H1 (cell line): ENCODE measurements at regions not wholly inside any gene's neighbourhood (a gene's known extent, or its start where the extent isn't known, plus 50 kb on each side); places are given as distances from the start of the nearest gene placed in this dataset.

Source experiments
- CTCF ChIA-PET: fragments of 300-600 bp; sonication (Branson Sonifier 250); formaldehyde crosslinking; loops from one replicate; lab custom pipeline; 2021; ENCODE audit not compliant: partially characterized antibody; lab: Charles Lee
- POLR2A ChIA-PET: fragments of 300-600 bp; sonication (Branson Sonifier 250); formaldehyde crosslinking; loops from one replicate; lab custom pipeline; 2021; ENCODE audit warnings: inconsistent platforms; ENCODE audit not compliant: partially characterized antibody; lab: Charles Lee
- DNase-seq, 2 experiments: peaks; one replicate each; pipeline versions ENCODE4 v3.0.0 to v3.0.0-alpha.2; 2010 to 2022; ENCODE audit warnings: low spot score in 2 of 2, low read depth in 1 of 2, mixed read lengths in 1 of 2
- FAIRE-seq: peaks from 2 replicates; lab custom pipeline; 2011; peaks lifted over from hg19 to GRCh38; lab: Jason Lieb, UNC
- H2AFZ ChIP-seq: 2 replicates; pipeline ENCODE4 v1.8.1; 2012; ENCODE audit warnings: low read length, inconsistent platforms
- H2AK5ac ChIP-seq: 2 replicates; pipeline ENCODE4 v1.6.1; 2013; ENCODE audit warnings: low read depth, low read length
- H2BK120ac ChIP-seq: replicated peaks from 2 replicates; pipeline ENCODE3; 2013; ENCODE audit warnings: low read depth, low read length, inconsistent platforms
- H2BK12ac ChIP-seq: 2 replicates; pipeline ENCODE4 v1.6.1; 2013; ENCODE audit warnings: low read depth, low read length
- H2BK15ac ChIP-seq: 2 replicates; pipeline ENCODE4 v1.6.1; 2013; ENCODE audit warnings: low read length
- H2BK20ac ChIP-seq: 2 replicates; pipeline ENCODE4 v1.6.1; 2013; ENCODE audit warnings: low read length
- H2BK5ac ChIP-seq: 2 replicates; pipeline ENCODE4 v1.6.1; 2013; ENCODE audit warnings: low read depth, low read length
- H3K14ac ChIP-seq: 2 replicates; pipeline ENCODE4 v1.6.1; 2013; ENCODE audit warnings: inconsistent platforms; ENCODE audit not compliant: insufficient read length
- H3K18ac ChIP-seq: 2 replicates; pipeline ENCODE4 v1.6.1; 2013; ENCODE audit warnings: low read length; ENCODE audit errors: extremely low read depth
- H3K23ac ChIP-seq: 2 replicates; pipeline ENCODE4 v1.6.1; 2013; ENCODE audit warnings: inconsistent platforms; ENCODE audit not compliant: insufficient read length
- H3K23me2 ChIP-seq: 2 replicates; pipeline ENCODE4 v1.6.1; 2013; ENCODE audit warnings: low read depth, low read length
- H3K27ac ChIP-seq: 2 replicates; pipeline ENCODE4 v1.6.1; 2011; ENCODE audit warnings: low read depth, low read length, inconsistent platforms
- H3K27me3 ChIP-seq, 4 experiments: replicated peaks in 1 of 4; 1 replicate in 1 of 4; 2 replicates in 3 of 4; pipeline versions ENCODE4 v1.6.1 to v1.8.1; 2011 to 2013; ENCODE audit warnings: low read length in 3 of 4, mild to moderate bottlenecking in 3 of 4, inconsistent platforms in 2 of 4, mixed read lengths in 2 of 4, moderate library complexity in 1 of 4; ENCODE audit not compliant: control insufficient read depth in 3 of 4, insufficient read depth in 3 of 4; ENCODE audit errors: extremely low read depth in 1 of 4
- H3K36me3 ChIP-seq, 4 experiments: 2 replicates each; pipeline versions ENCODE4 v1.6.1 to v1.8.1; 2011 to 2013; ENCODE audit warnings: mild to moderate bottlenecking in 4 of 4, low read length in 3 of 4, moderate library complexity in 2 of 4, control low read depth in 1 of 4, inconsistent platforms in 1 of 4; ENCODE audit not compliant: insufficient read depth in 4 of 4, control insufficient read depth in 2 of 4
- H3K4ac ChIP-seq: replicated peaks from 2 replicates; pipeline ENCODE3; 2013; ENCODE audit warnings: low read length, low read depth, mixed read lengths, inconsistent platforms; ENCODE audit not compliant: insufficient read length
- H3K4me1 ChIP-seq, 4 experiments: replicated peaks in 1 of 4; 1 replicate in 1 of 4; 2 replicates in 3 of 4; pipeline versions ENCODE4 v1.6.1 to v1.8.1; 2011 to 2013; ENCODE audit warnings: low read length in 3 of 4, inconsistent platforms in 2 of 4, mixed read lengths in 1 of 4; ENCODE audit not compliant: insufficient read depth in 4 of 4, control insufficient read depth in 3 of 4
- H3K4me2 ChIP-seq, 2 experiments: 2 replicates each; pipeline versions ENCODE4 v1.6.1 to v1.8.1; 2011 to 2013; ENCODE audit warnings: low read depth in 2 of 2, low read length in 2 of 2, control low read depth in 1 of 2, inconsistent platforms in 1 of 2, mild to moderate bottlenecking in 1 of 2; ENCODE audit not compliant: insufficient read depth in 1 of 2
- H3K4me3 ChIP-seq, 4 experiments: fragments of 200-600, 300-600 bp in 1 of 4; sonication (generic), shearing (Covaris generic), sonication (Bioruptor Twin) in 1 of 4; 2 replicates each; pipeline versions ENCODE4 v1.5.1 to v1.8.1; 2011 to 2016; ENCODE audit warnings: low read length in 4 of 4, low read depth in 3 of 4, control low read depth in 2 of 4, inconsistent platforms in 2 of 4, mild to moderate bottlenecking in 2 of 4, mixed read lengths in 1 of 4, moderate library complexity in 1 of 4; ENCODE audit not compliant: insufficient read depth in 2 of 4; ENCODE audit errors: extremely low read depth in 1 of 4
- H3K56ac ChIP-seq: replicated peaks from 2 replicates; pipeline ENCODE3; 2013; ENCODE audit warnings: low read depth, mild to moderate bottlenecking, mixed read lengths, low read length, inconsistent platforms; ENCODE audit not compliant: insufficient read length
- H3K79me1 ChIP-seq: 2 replicates; pipeline ENCODE4 v1.6.1; 2013; ENCODE audit warnings: low read depth, low read length, control low read depth
- H3K79me2 ChIP-seq, 2 experiments: 2 replicates each; pipeline versions ENCODE4 v1.6.1 to v1.8.1; 2012 to 2013; ENCODE audit warnings: low read length in 2 of 2, mild to moderate bottlenecking in 2 of 2, inconsistent platforms in 1 of 2; ENCODE audit not compliant: insufficient read depth in 2 of 2, control insufficient read depth in 1 of 2
- H3K9ac ChIP-seq, 4 experiments: replicated peaks in 1 of 4; 1 replicate in 1 of 4; 2 replicates in 3 of 4; pipeline versions ENCODE4 v1.6.1 to v1.8.1; 2011 to 2013; ENCODE audit warnings: low read depth in 3 of 4, low read length in 3 of 4, control low read depth in 2 of 4, mild to moderate bottlenecking in 2 of 4, moderate library complexity in 2 of 4, inconsistent platforms in 1 of 4; ENCODE audit errors: extremely low read depth in 1 of 4
- H3K9me3 ChIP-seq, 2 experiments: 2 replicates each; pipeline versions ENCODE4 v1.6.1 to v1.8.1; 2012 to 2013; ENCODE audit warnings: mild to moderate bottlenecking in 2 of 2, moderate library complexity in 2 of 2, control low read depth in 1 of 2, inconsistent platforms in 1 of 2, low read depth in 1 of 2, low read length in 1 of 2, mixed read lengths in 1 of 2; ENCODE audit not compliant: insufficient read depth in 2 of 2
- H4K20me1 ChIP-seq, 2 experiments: replicated peaks in 1 of 2; 2 replicates each; pipeline versions ENCODE3 to v1.8.1; 2011 to 2013; ENCODE audit warnings: inconsistent platforms in 2 of 2, low read length in 2 of 2, mild to moderate bottlenecking in 1 of 2; ENCODE audit not compliant: insufficient read depth in 2 of 2, control insufficient read depth in 1 of 2
- H4K5ac ChIP-seq: 2 replicates; pipeline ENCODE4 v1.6.1; 2013; ENCODE audit warnings: low read length, low read depth, mixed read lengths, inconsistent platforms; ENCODE audit not compliant: insufficient read length
- H4K8ac ChIP-seq: 2 replicates; pipeline ENCODE4 v1.8.0; 2013; ENCODE audit warnings: mild to moderate bottlenecking, moderate library complexity, low read length, inconsistent platforms; ENCODE audit not compliant: insufficient read depth; ENCODE audit errors: extremely low read depth
- H4K91ac ChIP-seq: replicated peaks from 2 replicates; pipeline ENCODE3; 2013; ENCODE audit warnings: low read length, mixed read lengths, inconsistent platforms; ENCODE audit not compliant: insufficient read length
- CBX5 ChIP-seq: fragments of 300-800, 300-1000 bp; sonication (generic); IDR thresholded peaks from 2 replicates; pipeline ENCODE4 v1.7.1; 2016; ENCODE audit warnings: antibody characterized with exemption, low read length, low read depth
- JUN ChIP-seq: IDR thresholded peaks from 2 replicates; pipeline ENCODE4 v1.6.1; 2011; ENCODE audit warnings: low read depth, mild to moderate bottlenecking, improper control_type of control experiment, low read length
- SIRT6 ChIP-seq: IDR thresholded peaks from one replicate; pipeline ENCODE4 v1.7.1; 2012; ENCODE audit warnings: low read length, inconsistent platforms
- TF ChIP-seq, protein P1 (sequence below): IDR thresholded peaks from 2 replicates; pipeline ENCODE4 v1.6.1; 2012; ENCODE audit warnings: inconsistent platforms
- TF ChIP-seq, protein P2 (sequence below): IDR thresholded peaks from 2 replicates; pipeline ENCODE4 v1.6.1; 2012; ENCODE audit warnings: inconsistent platforms
- TF ChIP-seq, protein P3 (sequence below): IDR thresholded peaks from 2 replicates; pipeline ENCODE4 v1.6.1; 2011; ENCODE audit warnings: low read depth, mild to moderate bottlenecking, low read length; ENCODE audit not compliant: insufficient read depth
- TF ChIP-seq, protein P4 (sequence below), 3 experiments: IDR thresholded peaks; 1 replicate in 2 of 3; 2 replicates in 1 of 3; pipeline versions ENCODE4 v1.5.1 to v1.6.1; 2011; ENCODE audit warnings: low read length in 3 of 3, mild to moderate bottlenecking in 3 of 3, inconsistent platforms in 2 of 3, low read depth in 1 of 3, moderate library complexity in 1 of 3; ENCODE audit not compliant: insufficient read depth in 1 of 3; ENCODE audit errors: control extremely low read depth in 1 of 3

DNA sequence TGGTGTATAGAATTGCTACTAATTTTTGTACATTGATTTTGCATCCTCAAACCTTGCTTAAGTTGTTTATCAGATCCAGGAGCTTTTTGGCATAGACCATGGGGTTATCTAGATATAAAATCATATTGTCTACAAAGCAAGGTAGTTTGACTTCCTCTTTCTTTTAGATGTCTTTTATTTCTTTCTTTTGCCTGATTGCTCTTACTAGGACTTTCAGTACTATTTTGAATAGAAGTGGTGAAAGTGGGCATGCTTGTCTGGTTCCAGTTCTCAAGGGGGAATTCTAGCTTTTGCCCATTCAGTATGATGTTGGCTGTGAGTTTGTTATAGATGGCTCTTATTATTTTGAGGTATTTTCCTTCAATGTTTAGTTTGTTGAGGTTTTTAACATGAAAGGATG lies 187.9 kb upstream of the LCORL start:
- Histone ChIP-seq H3K27ac (no peak overlapping the region), H3K18ac (no peak overlapping the region), H3K23ac (no peak overlapping the region), H3K23me2 (no peaks in the 10 kb centered on the region), H3K27me3 (no peaks in the 10 kb centered on the region), H2BK12ac (no peak overlapping the region), H4K5ac (no peak overlapping the region), H2BK120ac (no peak overlapping the region), H4K8ac (no peak overlapping the region), H3K4me3 (no peak overlapping the region), H4K91ac (no peak overlapping the region), H3K56ac (no peak overlapping the region), H3K4me2 (no peak overlapping the region), H2AFZ (no peak overlapping the region), H3K9ac (no peak overlapping the region), H2BK20ac (no peak overlapping the region), H2AK5ac (no peak overlapping the region), H3K4ac (no peak overlapping the region), H3K36me3 (no peaks in the 10 kb centered on the region), H3K9me3 (peaks cover 51 to 62% of the 10 kb centered on the region in 2 experiments), H3K4me1 (no peaks in the 10 kb centered on the region), H4K20me1 (no peaks in the 10 kb centered on the region), H3K79me2 (no peaks in the 10 kb centered on the region), H2BK5ac (no peak overlapping the region), H3K79me1 (no peaks in the 10 kb centered on the region), H3K14ac (no peak overlapping the region), H2BK15ac (no peak overlapping the region)
- no peak for FAIRE-seq
- ChIA-PET CTCF (no interaction called here), POLR2A (no interaction called here)
- no peak for DNase-seq
- TF ChIP-seq JUN (no peak), SIRT6 (no peak), CBX5 (no peak)
- TF ChIP-seq, protein P1, sequence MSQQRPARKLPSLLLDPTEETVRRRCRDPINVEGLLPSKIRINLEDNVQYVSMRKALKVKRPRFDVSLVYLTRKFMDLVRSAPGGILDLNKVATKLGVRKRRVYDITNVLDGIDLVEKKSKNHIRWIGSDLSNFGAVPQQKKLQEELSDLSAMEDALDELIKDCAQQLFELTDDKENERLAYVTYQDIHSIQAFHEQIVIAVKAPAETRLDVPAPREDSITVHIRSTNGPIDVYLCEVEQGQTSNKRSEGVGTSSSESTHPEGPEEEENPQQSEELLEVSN: no peak
- TF ChIP-seq, protein P2, sequence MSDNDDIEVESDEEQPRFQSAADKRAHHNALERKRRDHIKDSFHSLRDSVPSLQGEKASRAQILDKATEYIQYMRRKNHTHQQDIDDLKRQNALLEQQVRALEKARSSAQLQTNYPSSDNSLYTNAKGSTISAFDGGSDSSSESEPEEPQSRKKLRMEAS: no peak
- TF ChIP-seq, protein P3, sequence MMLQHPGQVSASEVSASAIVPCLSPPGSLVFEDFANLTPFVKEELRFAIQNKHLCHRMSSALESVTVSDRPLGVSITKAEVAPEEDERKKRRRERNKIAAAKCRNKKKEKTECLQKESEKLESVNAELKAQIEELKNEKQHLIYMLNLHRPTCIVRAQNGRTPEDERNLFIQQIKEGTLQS: no peak
- TF ChIP-seq, protein P4, sequence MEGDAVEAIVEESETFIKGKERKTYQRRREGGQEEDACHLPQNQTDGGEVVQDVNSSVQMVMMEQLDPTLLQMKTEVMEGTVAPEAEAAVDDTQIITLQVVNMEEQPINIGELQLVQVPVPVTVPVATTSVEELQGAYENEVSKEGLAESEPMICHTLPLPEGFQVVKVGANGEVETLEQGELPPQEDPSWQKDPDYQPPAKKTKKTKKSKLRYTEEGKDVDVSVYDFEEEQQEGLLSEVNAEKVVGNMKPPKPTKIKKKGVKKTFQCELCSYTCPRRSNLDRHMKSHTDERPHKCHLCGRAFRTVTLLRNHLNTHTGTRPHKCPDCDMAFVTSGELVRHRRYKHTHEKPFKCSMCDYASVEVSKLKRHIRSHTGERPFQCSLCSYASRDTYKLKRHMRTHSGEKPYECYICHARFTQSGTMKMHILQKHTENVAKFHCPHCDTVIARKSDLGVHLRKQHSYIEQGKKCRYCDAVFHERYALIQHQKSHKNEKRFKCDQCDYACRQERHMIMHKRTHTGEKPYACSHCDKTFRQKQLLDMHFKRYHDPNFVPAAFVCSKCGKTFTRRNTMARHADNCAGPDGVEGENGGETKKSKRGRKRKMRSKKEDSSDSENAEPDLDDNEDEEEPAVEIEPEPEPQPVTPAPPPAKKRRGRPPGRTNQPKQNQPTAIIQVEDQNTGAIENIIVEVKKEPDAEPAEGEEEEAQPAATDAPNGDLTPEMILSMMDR (IDR thresholded peaks at IDR 0.05; ENCODE audit: control extremely low read depth in 1 of 3, insufficient read depth in 1 of 3, low read depth in 1 of 3, low read length in 3 of 3): no peak
